OCI-LY7 (cell line): ENCODE measurements at regions not wholly inside any gene's neighbourhood (a gene's known extent, or its start where the extent isn't known, plus 50 kb on each side); places are given as distances from the start of the nearest gene placed in this dataset.

Source experiments
- BruUV-seq: library from RNA; stranded (reverse); fragments of 400-500 nt; replicated peaks from 2 replicates; lab custom pipeline; 2021; lab: Mats Ljungman, UMichigan
- CTCF ChIA-PET: fragments of 300-600 bp; sonication (Branson Sonifier 250); formaldehyde crosslinking; loops from one replicate; lab custom pipeline; 2022; ENCODE audit warnings: antibody characterized with exemption; ENCODE audit not compliant: unreplicated experiment; lab: Charles Lee
- POLR2A ChIA-PET: fragments of 300-600 bp; sonication (Branson Sonifier 250); formaldehyde crosslinking; loops from one replicate; lab custom pipeline; 2022; ENCODE audit warnings: antibody characterized with exemption; lab: Charles Lee
- DNase-seq: peaks from one replicate; pipeline ENCODE4 v3.0.0-alpha.2; 2015; ENCODE audit warnings: low spot score
- H2AFZ ChIP-seq: fragments of 200-600 bp; sonication (generic), shearing (Covaris generic); 2 replicates; pipeline ENCODE4 v1.6.1; 2014; ENCODE audit warnings: mild to moderate bottlenecking, antibody characterized with exemption, low read length, moderate library complexity
- H3K27ac ChIP-seq: fragments of 200-600 bp; sonication (generic); 2 replicates; pipeline ENCODE4 v1.5.1; 2014; ENCODE audit warnings: mixed run types, low read depth, mild to moderate bottlenecking, moderate library complexity, low read length, inconsistent platforms; ENCODE audit not compliant: poor library complexity, severe bottlenecking
- H3K36me3 ChIP-seq: fragments of 200-600 bp; sonication (generic); 2 replicates; pipeline ENCODE4 v1.6.1; 2014; ENCODE audit warnings: mild to moderate bottlenecking, antibody characterized with exemption, low read length, moderate library complexity, mixed read lengths; ENCODE audit not compliant: insufficient read depth
- H3K4me1 ChIP-seq: fragments of 200-600 bp; sonication (generic); 2 replicates; pipeline ENCODE4 v1.5.1; 2014; ENCODE audit warnings: mild to moderate bottlenecking, low read length; ENCODE audit not compliant: insufficient read depth, poor library complexity, severe bottlenecking
- H3K4me2 ChIP-seq: fragments of 200-600 bp; sonication (generic); 2 replicates; pipeline ENCODE4 v1.6.1; 2014; ENCODE audit warnings: mild to moderate bottlenecking, low read length
- H3K4me3 ChIP-seq: fragments of 200-600 bp; sonication (generic); 2 replicates; pipeline ENCODE4 v1.5.1; 2014; ENCODE audit warnings: mild to moderate bottlenecking, low read depth, low read length; ENCODE audit not compliant: poor library complexity, severe bottlenecking
- H3K79me2 ChIP-seq: fragments of 200-600 bp; sonication (generic); 2 replicates; pipeline ENCODE4 v1.6.1; 2016; ENCODE audit warnings: low read depth, mild to moderate bottlenecking, low read length, moderate library complexity, mixed read lengths; ENCODE audit not compliant: insufficient read depth
- H3K9me2 ChIP-seq: fragments of 200-600 bp; sonication (generic); 2 replicates; pipeline ENCODE4 v1.6.1; 2016; ENCODE audit warnings: mild to moderate bottlenecking, low read length, mixed read lengths; ENCODE audit not compliant: insufficient read depth
- H3K9me3 ChIP-seq: fragments of 200-600 bp; sonication (generic); 2 replicates; pipeline ENCODE4 v1.6.1; 2014; ENCODE audit warnings: mild to moderate bottlenecking, mixed run types, low read length, mixed read lengths
- H4K20me1 ChIP-seq: fragments of 200-600 bp; sonication (generic); 2 replicates; pipeline ENCODE4 v1.6.1; 2014; ENCODE audit warnings: mild to moderate bottlenecking, antibody characterized with exemption, low read length, moderate library complexity, mixed read lengths; ENCODE audit not compliant: insufficient read depth
- EZH2phosphoT487 ChIP-seq: fragments of 200-600 bp; sonication (generic); IDR thresholded peaks from 2 replicates; pipeline ENCODE4 v1.6.1; 2018; ENCODE audit warnings: low read depth, borderline replicate concordance, mild to moderate bottlenecking, mixed run types, antibody characterized with exemption, low read length, moderate library complexity, mixed read lengths
- intact Hi-C: fragments of 100-400 bp; cut with micrococcal nuclease; formaldehyde crosslinking; loops from one replicate; pipeline ENCODE4 v1.10.0; 2022; ENCODE audit not compliant: unreplicated experiment
- TF ChIP-seq, protein P1 (sequence below): fragments of 200-600 bp; sonication (generic); conservative IDR thresholded peaks from 2 replicates; pipeline ENCODE4 v1.5.1; 2014; ENCODE audit warnings: mild to moderate bottlenecking, antibody characterized with exemption, low read length, moderate library complexity, mixed read lengths

DNA sequence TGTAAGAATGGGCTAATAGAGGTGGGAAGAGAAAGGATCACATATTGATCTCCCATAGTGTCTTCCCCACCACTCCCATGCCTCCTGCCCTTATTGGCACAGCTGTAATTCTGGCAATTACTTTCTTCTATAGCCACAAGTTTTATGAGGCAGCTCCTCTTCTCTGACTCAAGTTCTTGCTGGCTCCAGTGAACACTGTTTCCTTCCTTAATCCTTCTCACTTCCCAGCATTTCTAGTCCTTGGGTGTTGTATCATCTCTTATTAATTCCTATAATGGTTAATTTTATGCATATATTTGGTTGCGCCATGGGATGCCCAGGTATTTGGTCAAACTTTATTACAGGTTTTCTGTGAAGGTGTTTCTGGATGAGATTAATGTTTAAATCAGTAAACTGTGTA lies 103.3 kb downstream of the MRPL39 start:
- no peaks in the 10 kb centered on the region for H3K9me2 ChIP-seq
- ChIA-PET CTCF (no interaction called here), POLR2A (no interaction called here)
- no peak overlapping the region for H2AFZ ChIP-seq
- DNase-seq, result no peak
- intact Hi-C loops, result no loop called here
- H3K4me1 ChIP-seq, result no peaks in the 10 kb centered on the region
- no peaks in the 10 kb centered on the region for H4K20me1 ChIP-seq
- no peak overlapping the region for H3K4me2 ChIP-seq
- no peaks in the 10 kb centered on the region for H3K36me3 ChIP-seq
- no peak overlapping the region for H3K27ac ChIP-seq
- no peaks in the 10 kb centered on the region for H3K79me2 ChIP-seq
- no peak overlapping the region for H3K4me3 ChIP-seq
- BruUV-seq, result no TSS peak
- TF ChIP-seq EZH2phosphoT487, result no peak
- TF ChIP-seq, protein P1, sequence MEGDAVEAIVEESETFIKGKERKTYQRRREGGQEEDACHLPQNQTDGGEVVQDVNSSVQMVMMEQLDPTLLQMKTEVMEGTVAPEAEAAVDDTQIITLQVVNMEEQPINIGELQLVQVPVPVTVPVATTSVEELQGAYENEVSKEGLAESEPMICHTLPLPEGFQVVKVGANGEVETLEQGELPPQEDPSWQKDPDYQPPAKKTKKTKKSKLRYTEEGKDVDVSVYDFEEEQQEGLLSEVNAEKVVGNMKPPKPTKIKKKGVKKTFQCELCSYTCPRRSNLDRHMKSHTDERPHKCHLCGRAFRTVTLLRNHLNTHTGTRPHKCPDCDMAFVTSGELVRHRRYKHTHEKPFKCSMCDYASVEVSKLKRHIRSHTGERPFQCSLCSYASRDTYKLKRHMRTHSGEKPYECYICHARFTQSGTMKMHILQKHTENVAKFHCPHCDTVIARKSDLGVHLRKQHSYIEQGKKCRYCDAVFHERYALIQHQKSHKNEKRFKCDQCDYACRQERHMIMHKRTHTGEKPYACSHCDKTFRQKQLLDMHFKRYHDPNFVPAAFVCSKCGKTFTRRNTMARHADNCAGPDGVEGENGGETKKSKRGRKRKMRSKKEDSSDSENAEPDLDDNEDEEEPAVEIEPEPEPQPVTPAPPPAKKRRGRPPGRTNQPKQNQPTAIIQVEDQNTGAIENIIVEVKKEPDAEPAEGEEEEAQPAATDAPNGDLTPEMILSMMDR, result no peak
- no peaks in the 10 kb centered on the region for H3K9me3 ChIP-seq

DNA sequence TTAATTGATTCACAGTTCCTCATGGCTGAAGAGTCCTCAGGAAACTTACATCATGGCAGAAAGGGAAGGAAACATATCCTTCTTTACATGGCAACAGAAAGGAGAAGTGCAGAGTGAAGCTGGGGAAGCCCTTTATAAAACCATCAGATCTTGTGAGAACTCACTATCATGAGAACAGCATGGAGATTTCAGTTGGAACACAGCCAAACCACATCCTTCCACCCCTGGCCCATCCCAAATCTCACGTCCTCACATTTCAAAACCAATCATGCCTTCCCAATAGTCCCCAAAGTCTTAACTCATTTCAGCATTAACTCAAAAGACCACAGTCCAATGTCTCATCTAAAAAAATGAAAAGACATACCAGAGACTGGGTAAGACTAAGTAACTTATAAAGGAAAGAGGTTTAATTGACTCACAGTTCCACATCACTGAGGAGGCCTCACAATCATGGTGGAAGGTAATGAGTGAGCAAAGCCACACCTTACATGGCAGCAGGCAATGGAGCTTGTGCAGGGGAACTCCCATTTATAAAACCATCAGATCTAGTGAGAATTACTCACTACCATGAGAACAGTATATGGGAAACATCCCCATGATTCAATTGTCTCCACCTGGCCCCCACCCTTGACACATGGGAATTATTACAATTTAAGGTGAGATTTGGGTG lies 105.2 kb downstream of the MRPL39 start:
- Histone ChIP-seq H2AFZ (no peak overlapping the region), H3K36me3 (no peaks in the 10 kb centered on the region), H4K20me1 (no peaks in the 10 kb centered on the region), H3K4me1 (no peaks in the 10 kb centered on the region), H3K9me3 (no peaks in the 10 kb centered on the region), H3K9me2 (no peaks in the 10 kb centered on the region), H3K79me2 (no peaks in the 10 kb centered on the region), H3K27ac (no peak overlapping the region), H3K4me2 (no peak overlapping the region), H3K4me3 (no peak overlapping the region)
- intact Hi-C loops, result no loop called here
- DNase-seq, result no peak
- TF ChIP-seq, protein P1, result no peak
- TF ChIP-seq EZH2phosphoT487, result no peak
- ChIA-PET CTCF (no interaction called here), POLR2A (interaction anchor here (1.1 kb wide), 1 partner anchor 12 kb away, joined by 3 read pairs; no protein-coding TSS in a partner anchor)
- BruUV-seq, result no TSS peak

DNA sequence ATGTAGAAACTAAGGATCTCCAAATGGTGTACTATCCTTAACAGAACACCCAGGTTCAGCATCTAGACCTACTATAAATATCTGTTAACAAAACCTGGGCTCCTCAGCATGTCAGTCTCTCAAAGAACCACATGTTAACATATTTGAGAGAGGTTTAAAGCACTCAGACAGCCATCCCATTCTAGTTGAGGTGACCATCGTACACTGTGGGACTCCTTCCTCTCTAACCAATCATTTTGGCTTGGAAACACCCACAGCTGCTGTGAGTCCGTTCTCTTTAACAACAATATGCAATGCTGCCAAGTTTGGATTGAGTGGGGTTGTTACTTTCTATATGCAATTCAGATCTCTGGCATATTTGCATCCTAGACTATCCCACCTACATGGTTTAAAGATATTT lies 105.8 kb downstream of the MRPL39 start:
- TF ChIP-seq EZH2phosphoT487, result no peak
- TF ChIP-seq, protein P1, result no peak
- Histone ChIP-seq H3K9me3 (no peaks in the 10 kb centered on the region), H3K4me3 (no peak overlapping the region), H3K9me2 (no peaks in the 10 kb centered on the region), H3K4me2 (no peak overlapping the region), H2AFZ (no peak overlapping the region), H4K20me1 (no peaks in the 10 kb centered on the region), H3K27ac (no peak overlapping the region), H3K36me3 (no peaks in the 10 kb centered on the region), H3K79me2 (no peaks in the 10 kb centered on the region), H3K4me1 (no peaks in the 10 kb centered on the region)
- no peak for DNase-seq
- CTCF ChIA-PET, result no interaction called here
- intact Hi-C loops, result no loop called here
- POLR2A ChIA-PET, result interaction anchor here (1.1 kb wide), 1 partner anchor 11 kb away, joined by 3 read pairs; no protein-coding TSS in a partner anchor
- no TSS peak for BruUV-seq
